OCI-LY3 (cell line): ENCODE measurements at regions not wholly inside any gene's neighbourhood (a gene's known extent, or its start where the extent isn't known, plus 50 kb on each side); places are given as distances from the start of the nearest gene placed in this dataset.

ENCODE experiments used
- H2AFZ ChIP-seq: fragments of 200-600, 300-600 bp; shearing (Covaris generic); 2 replicates; pipeline ENCODE4 v1.6.0; 2014; ENCODE audit warnings: antibody characterized with exemption, low read depth, low read length
- H3K27ac ChIP-seq: fragments of 200-600, 300-600 bp; sonication (generic); 2 replicates; pipeline ENCODE4 v1.5.1; 2014; ENCODE audit warnings: mild to moderate bottlenecking, low read length, moderate library complexity, mixed read lengths
- H3K27me3 ChIP-seq: fragments of 200-600, 300-600 bp; sonication (generic); 2 replicates; pipeline ENCODE4 v1.6.1; 2014; ENCODE audit warnings: low read depth, low read length, mixed read lengths
- H3K36me3 ChIP-seq: fragments of 200-600, 300-600 bp; sonication (generic); replicated peaks from 2 replicates; pipeline ENCODE3; 2014; ENCODE audit warnings: low read depth, low read length, mixed read lengths
- H3K4me1 ChIP-seq: fragments of 300-600, 200-600 bp; sonication (generic); 2 replicates; pipeline ENCODE4 v1.6.1; 2014; ENCODE audit warnings: low read length, mixed read lengths
- H3K4me2 ChIP-seq: fragments of 200-600, 300-600 bp; sonication (generic); 2 replicates; pipeline ENCODE4 v1.6.1; 2014; ENCODE audit warnings: low read length, mixed read lengths
- H3K4me3 ChIP-seq: fragments of 300-600, 200-600 bp; sonication (generic); 2 replicates; pipeline ENCODE4 v1.5.1; 2014; ENCODE audit warnings: antibody characterized with exemption, mild to moderate bottlenecking, low read length, moderate library complexity
- H3K79me2 ChIP-seq: fragments of 300-600, 200-600 bp; shearing (Covaris generic); 2 replicates; pipeline ENCODE4 v1.6.1; 2014; ENCODE audit warnings: mild to moderate bottlenecking, low read length, mixed read lengths
- H3K9ac ChIP-seq: fragments of 300-600, 200-600 bp; shearing (Covaris generic); 2 replicates; pipeline ENCODE4 v1.6.0; 2014; ENCODE audit warnings: mild to moderate bottlenecking, low read length, moderate library complexity
- H3K9me3 ChIP-seq: fragments of 200-600, 300-600 bp; shearing (Covaris generic); 2 replicates; pipeline ENCODE4 v1.6.1; 2014; ENCODE audit warnings: low read length, mixed read lengths; ENCODE audit not compliant: insufficient read depth
- H4K20me1 ChIP-seq: fragments of 200-600, 300-600 bp; sonication (generic); 2 replicates; pipeline ENCODE4 v1.6.1; 2016; ENCODE audit warnings: low read length, mixed read lengths; ENCODE audit not compliant: insufficient read depth
- EZH2phosphoT487 ChIP-seq: fragments of 200-600 bp; shearing (Covaris generic); IDR thresholded peaks from 2 replicates; pipeline ENCODE4 v1.6.1; 2018; ENCODE audit warnings: antibody characterized with exemption, mixed run types, low read depth
- TF ChIP-seq, protein P1 (sequence below): fragments of 200-600, 300-600 bp; sonication (generic); IDR thresholded peaks from 2 replicates; pipeline ENCODE4 v1.5.1; 2014; ENCODE audit warnings: antibody characterized with exemption, low read length, low read depth

DNA sequence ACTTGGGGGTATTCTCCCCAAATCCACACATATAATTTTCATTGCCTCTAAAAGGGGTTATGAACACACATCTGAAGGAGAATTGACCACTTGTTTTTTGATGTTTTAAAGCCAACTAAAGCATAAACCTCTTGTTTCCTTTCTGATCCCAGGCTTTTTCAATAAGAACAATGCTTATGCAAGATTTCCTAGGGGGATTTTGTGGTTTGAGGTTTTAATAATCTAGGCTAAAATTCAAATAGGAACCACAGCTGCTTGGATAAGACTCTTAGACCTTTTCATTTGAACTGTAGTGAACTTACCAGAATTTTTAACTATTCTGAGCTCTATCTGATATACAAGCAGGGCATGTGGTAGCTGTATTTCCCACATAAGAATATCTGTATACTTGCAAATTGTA lies 651.1 kb downstream of the ANKRD50 start:
- TF ChIP-seq EZH2phosphoT487: no peak
- TF ChIP-seq, protein P1, sequence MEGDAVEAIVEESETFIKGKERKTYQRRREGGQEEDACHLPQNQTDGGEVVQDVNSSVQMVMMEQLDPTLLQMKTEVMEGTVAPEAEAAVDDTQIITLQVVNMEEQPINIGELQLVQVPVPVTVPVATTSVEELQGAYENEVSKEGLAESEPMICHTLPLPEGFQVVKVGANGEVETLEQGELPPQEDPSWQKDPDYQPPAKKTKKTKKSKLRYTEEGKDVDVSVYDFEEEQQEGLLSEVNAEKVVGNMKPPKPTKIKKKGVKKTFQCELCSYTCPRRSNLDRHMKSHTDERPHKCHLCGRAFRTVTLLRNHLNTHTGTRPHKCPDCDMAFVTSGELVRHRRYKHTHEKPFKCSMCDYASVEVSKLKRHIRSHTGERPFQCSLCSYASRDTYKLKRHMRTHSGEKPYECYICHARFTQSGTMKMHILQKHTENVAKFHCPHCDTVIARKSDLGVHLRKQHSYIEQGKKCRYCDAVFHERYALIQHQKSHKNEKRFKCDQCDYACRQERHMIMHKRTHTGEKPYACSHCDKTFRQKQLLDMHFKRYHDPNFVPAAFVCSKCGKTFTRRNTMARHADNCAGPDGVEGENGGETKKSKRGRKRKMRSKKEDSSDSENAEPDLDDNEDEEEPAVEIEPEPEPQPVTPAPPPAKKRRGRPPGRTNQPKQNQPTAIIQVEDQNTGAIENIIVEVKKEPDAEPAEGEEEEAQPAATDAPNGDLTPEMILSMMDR: no peak
- H3K4me3 ChIP-seq: no peak overlapping the region
- no peak overlapping the region for H3K27ac ChIP-seq
- no peak overlapping the region for H2AFZ ChIP-seq
- H3K36me3 ChIP-seq: peaks cover 13% of the 10 kb centered on the region
- no peak overlapping the region for H3K9ac ChIP-seq
- 0 out of 2 replicates have a peak, but pooled peaks cover 4% of the 10 kb centered on the region for H3K9me3 ChIP-seq
- no peaks in the 10 kb centered on the region for H3K27me3 ChIP-seq
- H3K4me1 ChIP-seq: peaks cover 16% of the 10 kb centered on the region
- no peaks in the 10 kb centered on the region for H3K79me2 ChIP-seq
- H4K20me1 ChIP-seq: no peaks in the 10 kb centered on the region
- no peak overlapping the region for H3K4me2 ChIP-seq

DNA sequence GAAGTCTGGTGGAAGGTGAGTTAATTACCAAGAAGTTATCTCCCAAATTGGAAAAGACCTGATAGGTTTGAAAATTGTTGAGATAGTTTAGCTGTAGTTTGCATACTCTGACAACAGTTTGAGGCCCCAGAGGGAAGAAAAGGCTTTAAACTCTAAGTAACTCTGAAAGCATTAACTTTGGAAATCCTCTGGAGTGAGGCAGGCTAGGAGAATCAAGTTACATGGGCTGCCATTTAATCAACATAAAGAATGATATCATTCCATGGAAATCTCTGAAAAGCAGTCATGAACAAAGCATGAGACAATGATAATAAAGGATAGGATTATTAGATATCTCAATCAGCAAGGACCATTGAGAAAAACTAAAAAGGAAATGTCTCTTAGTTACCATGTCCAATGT lies 647.1 kb downstream of the ANKRD50 start:
- Histone ChIP-seq H3K27ac (no peak overlapping the region), H3K36me3 (peaks cover 26% of the 10 kb centered on the region), H4K20me1 (no peaks in the 10 kb centered on the region), H3K27me3 (no peaks in the 10 kb centered on the region), H3K9me3 (peaks cover 10% of the 10 kb centered on the region; the same call in 1 of the 2 replicates), H3K4me3 (no peak overlapping the region), H3K9ac (no peak overlapping the region), H3K79me2 (no peaks in the 10 kb centered on the region), H3K4me1 (peaks cover 22% of the 10 kb centered on the region), H3K4me2 (no peak overlapping the region), H2AFZ (no peak overlapping the region)
- TF ChIP-seq, protein P1: no peak
- no peak for TF ChIP-seq EZH2phosphoT487

DNA sequence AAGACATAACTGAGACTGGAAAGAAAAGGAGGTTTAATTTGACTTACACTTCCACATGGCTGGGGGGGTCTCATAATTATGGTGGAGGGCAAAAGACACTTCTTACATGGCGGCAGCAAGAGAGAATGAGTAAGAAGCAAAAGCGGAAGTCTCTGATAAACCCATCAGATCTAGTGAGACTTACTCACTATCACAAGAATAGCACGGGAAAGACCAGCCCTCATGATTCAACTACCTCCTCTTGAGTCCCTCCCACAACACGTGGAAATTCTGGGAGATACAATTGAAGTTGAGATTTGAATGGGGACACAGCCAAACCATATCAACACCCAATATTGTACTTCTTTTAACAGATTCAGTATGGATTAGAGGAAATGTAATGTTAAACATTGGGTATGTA lies 646.6 kb downstream of the ANKRD50 start:
- no peak overlapping the region for H3K4me2 ChIP-seq
- H3K4me1 ChIP-seq: peaks cover 16% of the 10 kb centered on the region
- peak overlapping the region; percentile 58; the same call in 1 of the 2 replicates for H3K27ac ChIP-seq
- TF ChIP-seq, protein P1: no peak
- TF ChIP-seq EZH2phosphoT487: no peak
- no peak overlapping the region for H3K9ac ChIP-seq
- H3K79me2 ChIP-seq: no peaks in the 10 kb centered on the region
- peaks cover 28% of the 10 kb centered on the region for H3K36me3 ChIP-seq
- no peak overlapping the region for H2AFZ ChIP-seq
- H3K4me3 ChIP-seq: no peak overlapping the region
- H3K27me3 ChIP-seq: no peaks in the 10 kb centered on the region
- H3K9me3 ChIP-seq: peaks cover 15% of the 10 kb centered on the region
- no peaks in the 10 kb centered on the region for H4K20me1 ChIP-seq

DNA sequence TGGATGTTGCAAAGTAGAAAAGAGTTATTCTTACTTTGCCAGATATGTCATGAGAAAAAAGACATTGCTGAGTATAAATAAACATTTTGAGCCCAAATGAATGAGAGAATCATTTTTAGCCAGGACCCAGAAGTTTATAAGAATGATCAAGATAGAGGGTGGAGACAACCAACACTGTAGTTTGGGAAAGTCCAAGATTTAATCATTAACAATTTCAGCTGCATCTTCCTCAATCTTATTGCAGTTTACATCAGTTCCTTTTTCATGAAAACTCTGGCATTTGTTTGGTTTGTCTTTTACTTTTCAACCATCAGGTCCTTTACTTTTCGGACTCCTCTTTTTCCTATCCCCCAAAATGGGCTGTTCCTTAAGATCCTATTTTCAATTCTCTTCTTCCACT lies 645.9 kb downstream of the ANKRD50 start:
- peaks cover 21% of the 10 kb centered on the region for H3K9me3 ChIP-seq
- H3K36me3 ChIP-seq: peaks cover 28% of the 10 kb centered on the region
- TF ChIP-seq, protein P1: no peak
- no peak for TF ChIP-seq EZH2phosphoT487
- H2AFZ ChIP-seq: no peak overlapping the region
- H3K27me3 ChIP-seq: no peaks in the 10 kb centered on the region
- H3K79me2 ChIP-seq: no peaks in the 10 kb centered on the region
- peak overlapping the region; percentile 58 for H3K27ac ChIP-seq
- H3K9ac ChIP-seq: peak overlapping the region; percentile 15; the same call in 1 of the 2 replicates
- H3K4me2 ChIP-seq: peak overlapping the region; percentile 27
- no peaks in the 10 kb centered on the region for H4K20me1 ChIP-seq
- H3K4me3 ChIP-seq: 0 out of 2 replicates have a peak overlapping the region, but pooled peaks have one; percentile 2
- H3K4me1 ChIP-seq: peaks cover 15% of the 10 kb centered on the region
